HG03045 (cell line): ENCODE measurements at regions not wholly inside any gene's neighbourhood (a gene's known extent, or its start where the extent isn't known, plus 50 kb on each side); places are given as distances from the start of the nearest gene placed in this dataset.

ENCODE experiments used
- ATAC-seq: cut with Tn5 transposase; IDR thresholded peaks from one replicate; pipeline ENCODE4 v1.9.1; 2021; ENCODE audit warnings: mild to moderate bottlenecking, moderate library complexity; ENCODE audit not compliant: unreplicated experiment

- ATAC-seq = no peak
Observed at GRCh38 chr5:88489364-88489763, 220.7 kb upstream of the TMEM161B start.

- no peak for ATAC-seq
Observed at GRCh38 chr5:88488561-88488960, 219.9 kb upstream of the TMEM161B start.

GRCh38 chr5:88488130-88488529 is 219.5 kb upstream of the TMEM161B start:
- no peak for ATAC-seq

- no peak for ATAC-seq
Observed at GRCh38 chr5:88487066-88487465, 218.4 kb upstream of the TMEM161B start.

GRCh38 chr5:88486431-88486830 is 217.8 kb upstream of the TMEM161B start:
- no peak for ATAC-seq

GRCh38 chr5:88485531-88485930 is 216.9 kb upstream of the TMEM161B start:
- no peak for ATAC-seq

GRCh38 chr5:88483964-88484672 is 215.5 kb upstream of the TMEM161B start:
- ATAC-seq = no peak

- ATAC-seq = no peak
Observed at GRCh38 chr5:88480801-88481499, 212.3 kb upstream of the TMEM161B start.

- ATAC-seq = no peak
Observed at GRCh38 chr5:88480245-88480644, 211.6 kb upstream of the TMEM161B start.

- no peak for ATAC-seq
Observed at GRCh38 chr5:88474574-88474973, 205.9 kb upstream of the TMEM161B start.

GRCh38 chr5:88470745-88471144 is 202.1 kb upstream of the TMEM161B start:
- no peak for ATAC-seq

GRCh38 chr5:88459971-88460370 is 191.3 kb upstream of the TMEM161B start:
- no peak for ATAC-seq

- ATAC-seq = no peak
Observed at GRCh38 chr5:88452820-88453219, 184.2 kb upstream of the TMEM161B start.

GRCh38 chr5:88450239-88450638 is 181.6 kb upstream of the TMEM161B start:
- ATAC-seq = no peak

GRCh38 chr5:88438006-88438405 is 169.4 kb upstream of the TMEM161B start:
- ATAC-seq = no peak

- ATAC-seq = no peak
Observed at GRCh38 chr5:88436290-88436689, 167.6 kb upstream of the TMEM161B start.

GRCh38 chr5:88428633-88429032 is 160.0 kb upstream of the TMEM161B start:
- ATAC-seq = no peak

GRCh38 chr5:88426441-88426840 is 157.8 kb upstream of the TMEM161B start:
- no peak for ATAC-seq

- no peak for ATAC-seq
Observed at GRCh38 chr5:88425124-88425523, 156.5 kb upstream of the TMEM161B start.

- ATAC-seq = no peak
Observed at GRCh38 chr5:88419931-88420330, 151.3 kb upstream of the TMEM161B start.

GRCh38 chr5:88407341-88407740 is 138.7 kb upstream of the TMEM161B start:
- no peak for ATAC-seq

- no peak for ATAC-seq
Observed at GRCh38 chr5:88405783-88406182, 137.1 kb upstream of the TMEM161B start.

- ATAC-seq = no peak
Observed at GRCh38 chr5:88404405-88404804, 135.8 kb upstream of the TMEM161B start.
